HUDEP-2 (cell line): ENCODE measurements at regions not wholly inside any gene's neighbourhood (a gene's known extent, or its start where the extent isn't known, plus 50 kb on each side); places are given as distances from the start of the nearest gene placed in this dataset.
A peak's percentile ranks its signal among the peaks of the same experiment; 100 is the strongest.

Source experiments
- DNase-seq, 76 experiments: peaks; one replicate each; lab custom pipeline; 2025; ENCODE audit not compliant: unreplicated experiment in 76 of 76; lab: John Stamatoyannopoulos, UW

GRCh38 chr2:5093056-5093455, 599.1 kb upstream of the SOX11 start:
- DNase-seq: no peak

- no peak for DNase-seq
Measured at GRCh38 chr2:5093518-5093917, 598.7 kb upstream of the SOX11 start.

- no peak for DNase-seq
Measured at GRCh38 chr2:5094192-5094591, 598.0 kb upstream of the SOX11 start.

- DNase-seq: no peak
Measured at GRCh38 chr2:5098286-5098685, 593.9 kb upstream of the SOX11 start.

GRCh38 chr2:5102823-5103222, 589.4 kb upstream of the SOX11 start:
- no peak for DNase-seq

- peak in 12 of 76 experiments; percentile 3 to 41 (median 24) for DNase-seq
Measured at GRCh38 chr2:5111581-5111980, 580.6 kb upstream of the SOX11 start.

- no peak for DNase-seq
Measured at GRCh38 chr2:5119046-5119445, 573.1 kb upstream of the SOX11 start.

- no peak for DNase-seq
Measured at GRCh38 chr2:5121121-5121520, 571.1 kb upstream of the SOX11 start.

GRCh38 chr2:5121642-5122041, 570.5 kb upstream of the SOX11 start:
- DNase-seq: peak in 4 of 76 experiments; percentile 3 to 24 (median 9)

GRCh38 chr2:5123582-5124196, 568.5 kb upstream of the SOX11 start:
- no peak for DNase-seq

- DNase-seq: no peak
Measured at GRCh38 chr2:5125017-5125730, 567.0 kb upstream of the SOX11 start.

- no peak for DNase-seq
Measured at GRCh38 chr2:5132281-5132680, 559.9 kb upstream of the SOX11 start.

GRCh38 chr2:5140347-5140746, 551.8 kb upstream of the SOX11 start:
- no peak for DNase-seq

- no peak for DNase-seq
Measured at GRCh38 chr2:5144159-5144558, 548.0 kb upstream of the SOX11 start.

- no peak for DNase-seq
Measured at GRCh38 chr2:5145053-5145452, 547.1 kb upstream of the SOX11 start.

GRCh38 chr2:5145801-5146200, 546.4 kb upstream of the SOX11 start:
- no peak for DNase-seq

GRCh38 chr2:5148392-5149085, 543.6 kb upstream of the SOX11 start:
- DNase-seq: no peak

- DNase-seq: no peak
Measured at GRCh38 chr2:5150871-5151270, 541.3 kb upstream of the SOX11 start.

- no peak for DNase-seq
Measured at GRCh38 chr2:5164776-5165525, 527.2 kb upstream of the SOX11 start.

- DNase-seq: no peak
Measured at GRCh38 chr2:5172923-5173322, 519.3 kb upstream of the SOX11 start.

- DNase-seq: no peak
Measured at GRCh38 chr2:5173876-5174535, 518.2 kb upstream of the SOX11 start.
